ENCODE measurements at regions not wholly inside any gene's neighbourhood (a gene's known extent, or its start where the extent isn't known, plus 50 kb on each side); places are given as distances from the start of the nearest gene placed in this dataset.
"Not testable (repeated sequence)": the region's sequence is repeated elsewhere in the genome, so short reads cannot be mapped to it uniquely, and the experiment has no call there.

DNA sequence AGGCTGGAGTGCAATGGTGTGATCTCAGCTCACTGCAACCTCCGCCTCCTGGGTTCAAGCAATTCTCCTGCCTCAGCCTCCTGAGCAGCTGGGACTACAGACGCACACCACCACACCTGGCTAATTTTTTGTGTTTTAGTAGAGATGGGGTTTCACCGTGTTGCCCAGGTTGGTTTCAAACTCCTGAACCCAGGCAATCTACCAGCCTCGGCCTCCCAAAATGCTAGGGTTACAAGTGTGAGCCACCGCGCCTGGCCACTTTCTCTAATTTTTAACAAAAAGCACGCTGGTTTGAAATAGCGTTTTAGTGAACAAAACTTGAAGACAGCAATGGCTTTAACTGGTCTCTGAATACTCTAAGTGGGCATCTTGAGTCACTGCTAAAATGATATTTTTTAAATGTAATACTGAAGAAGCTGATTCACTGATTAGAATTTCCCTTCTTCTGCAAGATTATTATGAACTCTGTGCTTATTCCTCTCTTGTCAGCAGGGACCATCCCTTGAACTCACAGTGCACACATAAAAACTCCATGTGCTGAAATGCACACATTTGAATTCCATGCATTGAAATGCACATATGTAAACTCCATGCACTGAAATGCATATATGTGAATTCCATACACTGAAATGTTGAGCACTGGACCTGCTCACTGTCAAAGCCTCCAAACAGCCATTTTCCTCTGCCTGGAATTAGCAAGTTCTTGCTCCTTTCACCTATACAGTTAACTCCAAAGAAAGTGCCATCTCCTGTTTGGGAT lies 1411.5 kb upstream of the ACVR2A start:
- H3K9ac ChIP-seq (ENCODE audit: low read length), result no peak overlapping the region
- H3K36me3 ChIP-seq (ENCODE audit: control insufficient read depth, insufficient read depth, low read length), result no peaks in the 10 kb centered on the region
- H3K4me3 ChIP-seq (ENCODE audit: low read length), result no peak overlapping the region
- no peak overlapping the region for H3K27ac ChIP-seq (ENCODE audit: low read depth, low read length)
- no peaks in the 10 kb centered on the region for H3K4me1 ChIP-seq (ENCODE audit: control insufficient read depth, insufficient read depth, low read length)
- H3K27me3 ChIP-seq (ENCODE audit: control insufficient read depth, insufficient read depth, low read length), result no peaks in the 10 kb centered on the region

DNA sequence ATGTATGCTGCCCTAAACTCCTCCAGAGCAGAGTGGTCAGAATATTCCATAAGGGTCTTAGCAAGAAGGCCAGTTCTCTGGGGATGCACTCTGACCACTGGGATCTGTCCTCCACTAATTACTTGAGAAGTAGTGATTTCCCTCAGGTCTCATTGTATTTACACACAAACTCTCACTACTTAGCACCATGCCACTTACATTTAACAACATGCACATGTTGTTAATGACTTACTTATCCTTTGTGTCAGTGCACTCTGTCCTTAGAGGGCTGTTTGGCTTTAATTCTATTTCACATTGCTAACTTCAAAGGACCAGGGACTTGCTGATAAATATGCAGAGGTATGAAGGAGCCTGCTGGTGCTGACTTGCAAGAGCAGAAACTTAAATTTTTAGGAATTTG lies 1415.5 kb upstream of the ACVR2A start:
- H3K27ac ChIP-seq (ENCODE audit: low read depth, low read length), result no peak overlapping the region
- no peaks in the 10 kb centered on the region for H3K36me3 ChIP-seq (ENCODE audit: control insufficient read depth, insufficient read depth, low read length)
- no peak overlapping the region for H3K4me3 ChIP-seq (ENCODE audit: low read length)

DNA sequence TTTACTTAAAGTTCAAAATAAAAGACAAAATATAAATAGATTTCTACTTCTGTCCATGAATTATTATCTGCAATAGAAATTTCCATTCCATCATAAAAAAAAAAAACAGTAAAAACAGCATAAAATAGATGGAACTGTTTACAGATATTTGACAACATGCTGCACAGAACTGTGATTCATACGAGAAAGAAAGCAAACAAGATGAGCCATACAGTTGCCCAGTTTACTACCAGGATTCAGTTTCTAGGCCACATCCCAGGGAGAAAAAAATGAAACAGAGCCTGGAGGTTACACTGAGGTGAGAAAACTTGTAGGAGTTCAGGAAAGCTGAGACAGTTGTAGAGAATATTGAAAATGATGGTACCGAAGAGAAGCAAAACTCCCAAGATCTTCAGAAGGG lies 1426.9 kb upstream of the ACVR2A start:
- Histone ChIP-seq H3K4me3 (ENCODE audit: low read length) (no peak overlapping the region), H3K27ac (ENCODE audit: low read depth, low read length) (no peak overlapping the region), H3K4me1 (ENCODE audit: control insufficient read depth, insufficient read depth, low read length) (no peaks in the 10 kb centered on the region), H3K27me3 (ENCODE audit: control insufficient read depth, insufficient read depth, low read length) (no peaks in the 10 kb centered on the region), H3K9ac (ENCODE audit: low read length) (no peak overlapping the region), H3K36me3 (ENCODE audit: control insufficient read depth, insufficient read depth, low read length) (no peaks in the 10 kb centered on the region)

More for the DNA sequence above, 1415.5 kb upstream of the ACVR2A start:
- Histone ChIP-seq H3K27me3 (ENCODE audit: control insufficient read depth, insufficient read depth, low read length) (no peaks in the 10 kb centered on the region), H3K4me1 (ENCODE audit: control insufficient read depth, insufficient read depth, low read length) (no peaks in the 10 kb centered on the region), H3K9ac (ENCODE audit: low read length) (no peak overlapping the region)

DNA sequence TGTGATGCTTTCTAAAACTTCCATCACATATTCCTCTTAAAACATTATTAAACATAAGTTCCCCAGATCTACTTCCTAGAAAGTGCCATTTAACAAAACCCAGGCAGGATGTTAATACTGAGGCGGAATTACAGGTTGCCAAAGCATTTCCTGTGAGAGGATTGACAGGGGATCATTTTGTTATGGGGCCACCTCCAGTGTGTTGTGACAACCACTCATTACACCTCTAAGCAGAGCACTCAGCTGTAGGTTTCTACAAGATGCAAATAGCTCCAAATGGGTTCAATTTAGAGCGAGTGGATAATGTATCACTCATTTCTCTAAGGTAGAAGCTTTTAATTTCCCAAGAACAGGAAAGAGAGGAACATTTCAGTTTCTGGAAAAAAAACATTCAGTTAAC lies 1429.5 kb upstream of the ACVR2A start:
- Histone ChIP-seq H3K27ac (ENCODE audit: low read depth, low read length) (no peak overlapping the region), H3K4me1 (ENCODE audit: control insufficient read depth, insufficient read depth, low read length) (no peaks in the 10 kb centered on the region), H3K4me3 (ENCODE audit: low read length) (no peak overlapping the region), H3K27me3 (ENCODE audit: control insufficient read depth, insufficient read depth, low read length) (no peaks in the 10 kb centered on the region), H3K36me3 (ENCODE audit: control insufficient read depth, insufficient read depth, low read length) (no peaks in the 10 kb centered on the region), H3K9ac (ENCODE audit: low read length) (no peak overlapping the region)

DNA sequence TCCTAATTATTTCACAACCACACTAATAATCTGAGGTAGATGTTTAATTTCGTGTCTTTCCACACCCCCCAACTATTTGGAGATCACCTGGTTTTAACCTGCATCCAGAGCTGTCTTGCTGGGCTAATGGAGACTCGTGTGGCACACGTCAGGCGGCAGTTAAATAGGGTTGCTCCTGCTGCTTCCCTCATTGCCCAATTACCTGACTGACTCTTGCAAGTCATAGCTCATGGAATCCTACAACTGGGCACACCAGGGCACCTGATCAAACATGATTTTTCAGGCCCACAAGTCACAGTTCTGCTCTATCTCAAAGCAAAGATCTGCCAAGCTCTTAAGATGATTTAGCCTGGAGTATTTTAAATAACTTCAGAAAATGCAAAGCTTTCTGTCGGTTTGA lies 1430.4 kb upstream of the ACVR2A start:
- Histone ChIP-seq H3K27me3 (ENCODE audit: control insufficient read depth, insufficient read depth, low read length) (no peaks in the 10 kb centered on the region), H3K4me3 (ENCODE audit: low read length) (no peak overlapping the region), H3K4me1 (ENCODE audit: control insufficient read depth, insufficient read depth, low read length) (no peaks in the 10 kb centered on the region), H3K36me3 (ENCODE audit: control insufficient read depth, insufficient read depth, low read length) (no peaks in the 10 kb centered on the region), H3K9ac (ENCODE audit: low read length) (no peak overlapping the region), H3K27ac (ENCODE audit: low read depth, low read length) (no peak overlapping the region)

DNA sequence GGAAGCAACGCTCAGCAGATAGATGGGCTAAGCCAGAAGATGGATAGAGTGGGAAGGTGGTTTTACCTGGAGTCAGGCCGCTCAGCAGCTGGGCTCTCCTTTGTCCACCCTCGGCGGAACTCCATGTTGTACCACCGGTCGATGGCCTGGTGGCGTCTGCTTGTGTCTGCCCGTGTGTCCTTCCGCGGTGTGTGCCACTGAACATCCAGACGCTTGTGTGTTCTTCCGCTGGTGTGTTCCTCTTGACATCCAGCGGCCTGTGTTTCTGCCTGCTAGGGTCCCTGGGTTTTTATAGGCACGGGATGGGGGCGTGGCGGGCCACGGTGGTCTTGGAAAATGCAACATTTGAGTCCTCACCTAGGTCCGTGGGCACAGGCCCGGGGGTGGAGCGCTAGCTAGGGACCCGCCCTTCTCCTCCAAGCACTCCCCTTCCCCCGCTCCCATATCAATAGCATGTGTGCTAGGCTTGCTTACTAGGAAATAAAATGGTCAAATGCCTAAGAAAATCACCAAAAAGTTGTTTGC lies 1431.7 kb upstream of the ACVR2A start:
- no peaks in the 10 kb centered on the region for H3K36me3 ChIP-seq (ENCODE audit: control insufficient read depth, insufficient read depth, low read length)
- H3K4me3 ChIP-seq (ENCODE audit: low read length), result no peak overlapping the region
- no peaks in the 10 kb centered on the region for H3K27me3 ChIP-seq (ENCODE audit: control insufficient read depth, insufficient read depth, low read length)
- H3K9ac ChIP-seq (ENCODE audit: low read length), result no peak overlapping the region
- H3K4me1 ChIP-seq (ENCODE audit: control insufficient read depth, insufficient read depth, low read length), result no peaks in the 10 kb centered on the region
- H3K27ac ChIP-seq (ENCODE audit: low read depth, low read length), result no peak overlapping the region

DNA sequence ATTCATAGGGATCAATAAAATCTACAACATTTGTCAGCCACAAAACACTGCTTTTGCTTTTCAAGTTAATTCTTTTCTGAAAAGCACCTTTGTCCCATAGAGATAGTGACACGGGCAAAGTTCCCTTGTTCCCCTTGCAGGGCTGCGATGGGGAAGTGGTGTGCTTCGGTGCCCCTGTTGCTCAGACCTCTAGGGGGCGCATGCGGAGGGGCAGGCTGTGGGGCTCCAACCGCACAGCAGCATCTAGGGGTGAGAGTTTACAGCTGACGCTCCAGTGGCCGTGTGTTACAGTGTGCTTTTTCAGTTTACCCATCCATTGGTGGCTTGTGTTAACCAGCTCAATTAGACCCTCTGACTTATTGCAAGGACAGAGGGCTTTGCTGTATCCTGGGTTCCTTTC lies 1432.2 kb upstream of the ACVR2A start:
- Histone ChIP-seq H3K9ac (ENCODE audit: low read length) (no peak overlapping the region), H3K4me1 (ENCODE audit: control insufficient read depth, insufficient read depth, low read length) (no peaks in the 10 kb centered on the region), H3K4me3 (ENCODE audit: low read length) (no peak overlapping the region), H3K27me3 (ENCODE audit: control insufficient read depth, insufficient read depth, low read length) (no peaks in the 10 kb centered on the region), H3K36me3 (ENCODE audit: control insufficient read depth, insufficient read depth, low read length) (no peaks in the 10 kb centered on the region), H3K27ac (ENCODE audit: low read depth, low read length) (no peak overlapping the region)

DNA sequence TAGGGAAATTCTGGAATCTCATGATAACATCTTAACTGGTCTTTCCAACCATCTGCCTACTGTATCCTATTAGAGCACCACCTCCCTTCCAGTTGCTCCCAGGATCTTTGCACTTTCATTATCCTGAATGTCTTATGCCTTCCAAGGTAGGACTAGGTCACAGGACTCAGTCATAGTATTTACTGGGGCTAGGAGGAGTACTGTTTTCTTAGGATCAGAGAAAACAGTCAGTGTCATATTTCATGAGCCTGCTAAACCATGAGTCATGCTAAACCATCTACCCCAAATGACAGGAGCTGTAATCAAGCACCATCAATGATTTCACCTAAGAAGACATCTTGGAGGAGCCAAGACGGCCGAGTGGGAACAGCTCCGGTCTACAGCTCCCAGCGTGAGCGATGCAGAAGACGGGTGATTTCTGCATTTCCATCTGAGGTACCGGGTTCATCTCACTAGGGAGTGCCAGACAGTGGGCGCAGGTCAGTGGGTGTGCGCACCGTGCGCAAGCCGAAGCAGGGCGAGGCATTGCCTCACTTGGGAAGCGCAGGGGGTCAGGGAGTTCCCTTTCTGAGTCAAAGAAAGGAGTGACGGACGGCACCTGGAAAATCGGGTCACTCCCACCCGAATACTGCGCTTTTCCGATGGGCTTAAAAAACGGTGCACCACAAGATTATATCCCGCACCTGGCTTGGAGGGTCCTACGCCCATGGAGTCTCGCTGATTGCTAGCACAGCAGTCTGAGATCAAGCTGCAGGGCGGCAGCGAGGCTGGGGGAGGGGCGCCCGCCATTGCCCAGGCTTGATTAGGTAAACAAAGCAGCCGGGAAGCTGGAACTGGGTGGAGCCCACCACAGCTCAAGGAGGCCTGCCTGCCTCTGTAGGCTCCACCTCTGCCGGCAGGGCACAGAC lies 1439.2 kb upstream of the ACVR2A start:
- H3K9ac ChIP-seq (ENCODE audit: low read length); H3K36me3 ChIP-seq (ENCODE audit: control insufficient read depth, insufficient read depth, low read length); H3K4me1 ChIP-seq (ENCODE audit: control insufficient read depth, insufficient read depth, low read length); H3K4me3 ChIP-seq (ENCODE audit: low read length); H3K27ac ChIP-seq (ENCODE audit: low read depth, low read length); H3K27me3 ChIP-seq (ENCODE audit: control insufficient read depth, insufficient read depth, low read length): not testable (repeated sequence)

DNA sequence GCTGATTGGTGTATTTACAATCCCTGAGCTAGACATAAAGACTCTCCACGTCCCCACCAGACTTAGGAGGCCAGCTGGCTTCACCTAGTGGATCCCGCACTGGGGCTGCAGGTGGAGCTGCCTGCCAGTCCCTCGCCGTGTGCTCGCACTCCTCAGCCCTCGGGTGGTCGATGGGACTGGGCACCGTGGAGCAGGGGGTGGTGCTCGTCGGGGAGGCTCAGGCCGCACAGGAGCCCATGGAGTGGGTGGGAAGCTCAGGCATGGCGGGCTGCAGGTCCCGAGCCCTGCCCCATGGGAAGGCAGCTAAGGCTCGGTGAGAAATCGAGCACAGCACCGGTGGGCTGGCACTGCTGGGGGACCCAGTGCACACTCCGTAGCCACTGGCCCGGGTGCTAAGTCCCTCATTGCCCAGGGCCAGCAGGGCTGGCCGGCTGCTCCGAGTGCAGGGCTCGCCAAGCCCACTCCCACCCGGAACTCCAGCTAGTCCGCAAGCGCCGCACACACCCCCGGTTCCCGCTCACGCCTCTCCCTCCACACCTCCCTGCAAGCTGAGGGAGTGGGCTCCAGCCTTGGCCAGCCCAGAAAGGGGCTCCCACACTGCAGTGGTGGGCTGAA lies 1441.2 kb upstream of the ACVR2A start:
- H3K4me3 ChIP-seq (ENCODE audit: low read length); H3K9ac ChIP-seq (ENCODE audit: low read length); H3K4me1 ChIP-seq (ENCODE audit: control insufficient read depth, insufficient read depth, low read length); H3K27ac ChIP-seq (ENCODE audit: low read depth, low read length); H3K36me3 ChIP-seq (ENCODE audit: control insufficient read depth, insufficient read depth, low read length); H3K27me3 ChIP-seq (ENCODE audit: control insufficient read depth, insufficient read depth, low read length): not testable (repeated sequence)

DNA sequence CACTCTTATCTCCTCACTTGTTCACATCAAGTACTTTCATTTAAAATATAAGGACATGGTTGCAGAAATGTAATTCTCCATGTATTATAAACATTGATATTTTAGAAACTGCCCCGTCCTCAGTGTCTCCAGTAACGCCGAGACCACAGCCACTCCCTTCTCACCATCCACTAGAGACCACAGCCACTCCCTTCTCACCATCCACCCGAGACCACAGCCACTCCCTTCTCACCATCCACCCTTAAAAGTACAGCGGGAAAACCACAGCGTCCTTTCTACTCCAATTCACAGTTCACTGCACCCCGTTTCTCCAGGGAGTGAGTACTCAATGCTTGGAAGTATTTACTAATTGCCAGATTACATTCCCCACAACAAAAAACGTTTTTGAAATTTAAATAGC lies 1452.2 kb upstream of the ACVR2A start:
- Histone ChIP-seq H3K27ac (ENCODE audit: low read depth, low read length) (no peak overlapping the region), H3K36me3 (ENCODE audit: control insufficient read depth, insufficient read depth, low read length) (no peaks in the 10 kb centered on the region), H3K9ac (ENCODE audit: low read length) (no peak overlapping the region), H3K4me1 (ENCODE audit: control insufficient read depth, insufficient read depth, low read length) (no peaks in the 10 kb centered on the region), H3K4me3 (ENCODE audit: low read length) (no peak overlapping the region), H3K27me3 (ENCODE audit: control insufficient read depth, insufficient read depth, low read length) (no peaks in the 10 kb centered on the region)

DNA sequence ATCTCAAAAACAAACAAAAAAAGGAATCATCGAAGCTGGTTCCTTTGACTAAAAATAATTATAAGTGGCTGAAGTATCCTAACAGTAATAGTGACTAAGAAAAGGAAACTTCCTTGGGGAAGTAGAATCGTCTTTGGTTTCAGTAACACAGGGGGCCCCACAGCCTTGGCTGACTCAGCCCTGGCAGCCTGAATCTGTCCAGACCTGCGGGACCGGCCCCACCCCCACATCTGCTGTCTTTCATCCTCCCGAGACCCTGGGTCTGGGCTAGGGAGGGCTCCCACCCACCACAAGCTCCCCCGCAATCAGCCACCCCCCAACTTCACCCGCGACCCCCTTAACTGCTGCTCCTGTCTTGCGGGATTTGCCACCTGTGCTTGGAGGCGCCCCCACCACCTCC lies 1452.6 kb upstream of the ACVR2A start:
- Histone ChIP-seq H3K4me1 (ENCODE audit: control insufficient read depth, insufficient read depth, low read length) (no peaks in the 10 kb centered on the region), H3K36me3 (ENCODE audit: control insufficient read depth, insufficient read depth, low read length) (no peaks in the 10 kb centered on the region), H3K4me3 (ENCODE audit: low read length) (no peak overlapping the region), H3K9ac (ENCODE audit: low read length) (no peak overlapping the region), H3K27ac (ENCODE audit: low read depth, low read length) (no peak overlapping the region), H3K27me3 (ENCODE audit: control insufficient read depth, insufficient read depth, low read length) (no peaks in the 10 kb centered on the region)

DNA sequence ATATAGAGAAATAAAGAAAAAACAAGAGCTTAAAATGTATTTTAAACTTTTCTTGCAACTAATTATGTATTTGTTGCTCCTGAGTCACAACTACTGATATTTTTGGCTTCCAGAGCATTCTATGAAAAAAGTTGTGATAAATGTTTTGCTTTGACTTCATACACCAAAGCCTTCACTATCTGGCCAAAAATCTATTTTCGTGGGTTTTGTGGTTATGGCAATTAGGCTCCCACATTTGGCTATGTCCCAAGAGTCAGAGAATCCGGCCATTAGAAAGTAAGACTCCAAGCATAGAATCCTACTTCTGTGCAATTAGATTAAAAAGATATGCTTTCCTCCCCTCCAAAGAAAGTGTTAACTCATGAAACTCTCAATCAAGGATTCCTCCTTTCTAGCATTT lies 1456.1 kb upstream of the ACVR2A start:
- Histone ChIP-seq H3K4me1 (ENCODE audit: control insufficient read depth, insufficient read depth, low read length) (no peaks in the 10 kb centered on the region), H3K27me3 (ENCODE audit: control insufficient read depth, insufficient read depth, low read length) (no peaks in the 10 kb centered on the region), H3K27ac (ENCODE audit: low read depth, low read length) (no peak overlapping the region), H3K9ac (ENCODE audit: low read length) (no peak overlapping the region), H3K36me3 (ENCODE audit: control insufficient read depth, insufficient read depth, low read length) (no peaks in the 10 kb centered on the region), H3K4me3 (ENCODE audit: low read length) (no peak overlapping the region)

Data from rectal smooth muscle tissue (tissue), 1 donor.